SU-DHL-6 (cell line): ENCODE measurements at regions not wholly inside any gene's neighbourhood (a gene's known extent, or its start where the extent isn't known, plus 50 kb on each side); places are given as distances from the start of the nearest gene placed in this dataset.

Experiments used
- H2AFZ ChIP-seq: fragments of 200-600 bp; sonication (generic); 2 replicates; pipeline ENCODE4 v1.6.1; 2014; ENCODE audit warnings: low read depth, mild to moderate bottlenecking, moderate library complexity, mixed read lengths, antibody characterized with exemption, low read length; ENCODE audit not compliant: severe bottlenecking
- H3F3A ChIP-seq: fragments of 200-600 bp; shearing (Covaris generic); 2 replicates; pipeline ENCODE4 v1.6.0; 2016; ENCODE audit warnings: antibody characterized with exemption, mild to moderate bottlenecking; ENCODE audit not compliant: insufficient read depth
- H3K27ac ChIP-seq: fragments of 200-600 bp; sonication (generic); 2 replicates; pipeline ENCODE4 v1.5.1; 2016; ENCODE audit warnings: low read depth, mild to moderate bottlenecking, low read length, moderate library complexity, mixed read lengths
- H3K27me3 ChIP-seq: fragments of 200-600 bp; sonication (generic), shearing (Covaris generic); 2 replicates; pipeline ENCODE4 v1.6.0; 2014; ENCODE audit warnings: mild to moderate bottlenecking, low read length
- H3K36me3 ChIP-seq: fragments of 200-600 bp; sonication (generic); 2 replicates; pipeline ENCODE4 v1.6.1; 2014; ENCODE audit warnings: mild to moderate bottlenecking, low read length, mixed read lengths
- H3K4me2 ChIP-seq: fragments of 300-600, 200-600 bp; shearing (Covaris generic), sonication (generic); 2 replicates; pipeline ENCODE4 v1.6.0; 2014; ENCODE audit warnings: low read length, low read depth, mild to moderate bottlenecking; ENCODE audit not compliant: poor library complexity, severe bottlenecking
- H3K4me3 ChIP-seq: fragments of 200-600 bp; sonication (generic); 2 replicates; pipeline ENCODE4 v1.5.1; 2014; ENCODE audit warnings: antibody characterized with exemption, low read length, mild to moderate bottlenecking, mixed read lengths; ENCODE audit not compliant: insufficient read depth, poor library complexity, severe bottlenecking
- H3K79me2 ChIP-seq: fragments of 200-600 bp; sonication (generic); 2 replicates; pipeline ENCODE4 v1.6.1; 2014; ENCODE audit warnings: mild to moderate bottlenecking, low read length, moderate library complexity; ENCODE audit not compliant: insufficient read depth
- H3K9ac ChIP-seq: fragments of 200-600 bp; sonication (generic); 2 replicates; pipeline ENCODE4 v1.7.0; 2014; ENCODE audit warnings: mild to moderate bottlenecking, low read length
- H3K9me2 ChIP-seq: fragments of 200-600 bp; sonication (generic); replicated peaks from 2 replicates; pipeline ENCODE4 v1.6.1; 2014; ENCODE audit warnings: low read length; ENCODE audit not compliant: insufficient read depth
- H3K9me3 ChIP-seq: fragments of 200-600 bp; sonication (generic); 2 replicates; pipeline ENCODE4 v1.6.1; 2014; ENCODE audit warnings: low read length, mixed read lengths; ENCODE audit not compliant: insufficient read depth
- H4K20me1 ChIP-seq: fragments of 200-600 bp; sonication (generic); 2 replicates; pipeline ENCODE4 v1.6.1; 2014; ENCODE audit warnings: low read depth, mild to moderate bottlenecking, antibody characterized with exemption, low read length, moderate library complexity, mixed read lengths
- CTCF ChIP-seq: fragments of 200-600 bp; sonication (generic); IDR thresholded peaks from one replicate; pipeline ENCODE4 v1.5.1; 2017; ENCODE audit warnings: antibody characterized with exemption, mild to moderate bottlenecking, low read length, moderate library complexity; ENCODE audit not compliant: insufficient read depth, poor library complexity, severe bottlenecking
- EZH2phosphoT487 ChIP-seq: fragments of 200-600 bp; sonication (generic), shearing (Covaris generic); conservative IDR thresholded peaks from 2 replicates; pipeline ENCODE4 v1.6.1; 2018; ENCODE audit warnings: mild to moderate bottlenecking, antibody characterized with exemption, low read length, moderate library complexity, mixed read lengths

GRCh38 chr21:25366116-25366515 is 241.2 kb downstream of the MRPL39 start:
- no peak overlapping the region for H3K9ac ChIP-seq
- TF ChIP-seq CTCF: no peak
- TF ChIP-seq EZH2phosphoT487: no peak
- no peak overlapping the region for H2AFZ ChIP-seq
- no peak overlapping the region for H3K4me3 ChIP-seq
- no peak overlapping the region for H3K4me2 ChIP-seq
- H3F3A ChIP-seq: no peaks in the 10 kb centered on the region
- H3K9me3 ChIP-seq: no peaks in the 10 kb centered on the region
- no peaks in the 10 kb centered on the region for H3K36me3 ChIP-seq
- no peaks in the 10 kb centered on the region for H3K9me2 ChIP-seq
- no peaks in the 10 kb centered on the region for H4K20me1 ChIP-seq
- no peaks in the 10 kb centered on the region for H3K27me3 ChIP-seq
- no peaks in the 10 kb centered on the region for H3K79me2 ChIP-seq
- no peak overlapping the region for H3K27ac ChIP-seq

GRCh38 chr21:25362375-25363267 is 244.7 kb downstream of the MRPL39 start:
- Histone ChIP-seq H3K27ac (no peak overlapping the region), H2AFZ (no peak overlapping the region), H3K9me2 (no peaks in the 10 kb centered on the region), H3K79me2 (no peaks in the 10 kb centered on the region), H3K4me3 (no peak overlapping the region), H3K27me3 (no peaks in the 10 kb centered on the region), H3F3A (no peaks in the 10 kb centered on the region), H3K9ac (no peak overlapping the region), H3K36me3 (no peaks in the 10 kb centered on the region), H4K20me1 (no peaks in the 10 kb centered on the region), H3K4me2 (no peak overlapping the region), H3K9me3 (no peaks in the 10 kb centered on the region)
- TF ChIP-seq CTCF (no peak), EZH2phosphoT487 (no peak)

- H3F3A ChIP-seq: no peaks in the 10 kb centered on the region
- H2AFZ ChIP-seq: no peak overlapping the region
- no peak overlapping the region for H3K4me2 ChIP-seq
- no peak overlapping the region for H3K4me3 ChIP-seq
- H3K79me2 ChIP-seq: no peaks in the 10 kb centered on the region
- no peaks in the 10 kb centered on the region for H3K9me2 ChIP-seq
- H3K9me3 ChIP-seq: no peaks in the 10 kb centered on the region
- no peaks in the 10 kb centered on the region for H4K20me1 ChIP-seq
- H3K27me3 ChIP-seq: no peaks in the 10 kb centered on the region
- H3K27ac ChIP-seq: no peak overlapping the region
- H3K9ac ChIP-seq: no peak overlapping the region
- TF ChIP-seq CTCF (no peak), EZH2phosphoT487 (no peak)
- no peaks in the 10 kb centered on the region for H3K36me3 ChIP-seq
Measured at GRCh38 chr21:25361765-25362164, 245.5 kb downstream of the MRPL39 start.
